ENCODE measurements at regions not wholly inside any gene's neighbourhood (a gene's known extent, or its start where the extent isn't known, plus 50 kb on each side); places are given as distances from the start of the nearest gene placed in this dataset.

DNA sequence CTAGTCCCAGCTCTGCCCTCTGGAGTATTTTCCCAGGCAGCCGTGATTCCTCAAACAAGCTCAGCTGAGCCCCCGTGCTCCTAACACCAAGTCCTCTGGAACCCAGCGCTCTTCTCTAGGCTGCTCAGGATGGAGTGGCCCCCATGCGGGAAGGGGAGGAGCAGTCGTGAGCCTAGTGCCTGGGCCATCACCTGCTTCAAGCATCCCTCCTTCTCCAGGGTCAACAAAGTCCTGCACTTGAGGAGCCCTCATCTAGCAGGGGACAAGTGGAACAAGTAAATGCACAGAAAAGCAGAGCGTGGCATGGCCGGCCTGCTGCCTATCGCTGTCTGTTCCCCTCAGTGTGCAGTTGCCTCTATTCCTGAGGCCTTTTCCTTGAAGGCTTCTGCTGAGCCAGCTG lies 168.6 kb downstream of the INHBB start:
- TF ChIP-seq, protein P1, sequence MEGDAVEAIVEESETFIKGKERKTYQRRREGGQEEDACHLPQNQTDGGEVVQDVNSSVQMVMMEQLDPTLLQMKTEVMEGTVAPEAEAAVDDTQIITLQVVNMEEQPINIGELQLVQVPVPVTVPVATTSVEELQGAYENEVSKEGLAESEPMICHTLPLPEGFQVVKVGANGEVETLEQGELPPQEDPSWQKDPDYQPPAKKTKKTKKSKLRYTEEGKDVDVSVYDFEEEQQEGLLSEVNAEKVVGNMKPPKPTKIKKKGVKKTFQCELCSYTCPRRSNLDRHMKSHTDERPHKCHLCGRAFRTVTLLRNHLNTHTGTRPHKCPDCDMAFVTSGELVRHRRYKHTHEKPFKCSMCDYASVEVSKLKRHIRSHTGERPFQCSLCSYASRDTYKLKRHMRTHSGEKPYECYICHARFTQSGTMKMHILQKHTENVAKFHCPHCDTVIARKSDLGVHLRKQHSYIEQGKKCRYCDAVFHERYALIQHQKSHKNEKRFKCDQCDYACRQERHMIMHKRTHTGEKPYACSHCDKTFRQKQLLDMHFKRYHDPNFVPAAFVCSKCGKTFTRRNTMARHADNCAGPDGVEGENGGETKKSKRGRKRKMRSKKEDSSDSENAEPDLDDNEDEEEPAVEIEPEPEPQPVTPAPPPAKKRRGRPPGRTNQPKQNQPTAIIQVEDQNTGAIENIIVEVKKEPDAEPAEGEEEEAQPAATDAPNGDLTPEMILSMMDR (IDR thresholded peaks at IDR 0.05), result no peak
- TF ChIP-seq POLR2A (IDR thresholded peaks at IDR 0.05), result no peak
